ENCODE measurements at regions not wholly inside any gene's neighbourhood (a gene's known extent, or its start where the extent isn't known, plus 50 kb on each side); places are given as distances from the start of the nearest gene placed in this dataset.

DNA sequence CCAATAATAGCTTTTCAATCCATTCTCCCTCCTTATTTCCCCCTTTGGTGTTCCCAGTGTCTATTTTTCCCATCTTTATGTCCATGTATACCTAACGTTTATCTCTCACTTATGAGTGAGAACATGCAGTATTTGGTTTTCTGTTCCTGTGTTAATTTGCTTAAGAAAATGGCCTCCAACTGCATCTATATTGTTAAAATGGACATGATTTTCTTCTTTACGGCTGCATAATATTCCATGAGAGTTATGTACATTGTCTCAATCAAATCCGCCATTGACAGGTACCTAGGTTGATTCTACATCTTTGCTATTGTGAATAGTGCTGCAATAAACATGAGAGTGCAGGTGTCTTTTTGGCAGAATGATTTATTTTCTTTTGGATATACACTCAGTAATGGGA, 126.7 kb downstream of the CTH start:
- TF ChIP-seq EZH2 (IDR thresholded peaks at IDR 0.05; ENCODE audit: low read depth) = no peak
- TF ChIP-seq, protein P1, sequence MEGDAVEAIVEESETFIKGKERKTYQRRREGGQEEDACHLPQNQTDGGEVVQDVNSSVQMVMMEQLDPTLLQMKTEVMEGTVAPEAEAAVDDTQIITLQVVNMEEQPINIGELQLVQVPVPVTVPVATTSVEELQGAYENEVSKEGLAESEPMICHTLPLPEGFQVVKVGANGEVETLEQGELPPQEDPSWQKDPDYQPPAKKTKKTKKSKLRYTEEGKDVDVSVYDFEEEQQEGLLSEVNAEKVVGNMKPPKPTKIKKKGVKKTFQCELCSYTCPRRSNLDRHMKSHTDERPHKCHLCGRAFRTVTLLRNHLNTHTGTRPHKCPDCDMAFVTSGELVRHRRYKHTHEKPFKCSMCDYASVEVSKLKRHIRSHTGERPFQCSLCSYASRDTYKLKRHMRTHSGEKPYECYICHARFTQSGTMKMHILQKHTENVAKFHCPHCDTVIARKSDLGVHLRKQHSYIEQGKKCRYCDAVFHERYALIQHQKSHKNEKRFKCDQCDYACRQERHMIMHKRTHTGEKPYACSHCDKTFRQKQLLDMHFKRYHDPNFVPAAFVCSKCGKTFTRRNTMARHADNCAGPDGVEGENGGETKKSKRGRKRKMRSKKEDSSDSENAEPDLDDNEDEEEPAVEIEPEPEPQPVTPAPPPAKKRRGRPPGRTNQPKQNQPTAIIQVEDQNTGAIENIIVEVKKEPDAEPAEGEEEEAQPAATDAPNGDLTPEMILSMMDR (conservative IDR thresholded peaks at IDR 0.05) = no peak

All from PC-9 (cell line).